Neural progenitor cell (in vitro differentiated cells): ENCODE measurements at regions not wholly inside any gene's neighbourhood (a gene's known extent, or its start where the extent isn't known, plus 50 kb on each side); places are given as distances from the start of the nearest gene placed in this dataset.

Experiments used
- CTCF ChIP-seq: fragments of 200-600 bp; sonication (generic); IDR thresholded peaks from 2 replicates; pipeline ENCODE4 v1.5.1; 2017; ENCODE audit warnings: antibody characterized with exemption, mild to moderate bottlenecking
- EZH2 ChIP-seq: fragments of 200-600 bp; sonication (generic); IDR thresholded peaks from 2 replicates; pipeline ENCODE4 v1.6.1; 2017; ENCODE audit warnings: antibody characterized with exemption, mild to moderate bottlenecking, moderate library complexity

DNA sequence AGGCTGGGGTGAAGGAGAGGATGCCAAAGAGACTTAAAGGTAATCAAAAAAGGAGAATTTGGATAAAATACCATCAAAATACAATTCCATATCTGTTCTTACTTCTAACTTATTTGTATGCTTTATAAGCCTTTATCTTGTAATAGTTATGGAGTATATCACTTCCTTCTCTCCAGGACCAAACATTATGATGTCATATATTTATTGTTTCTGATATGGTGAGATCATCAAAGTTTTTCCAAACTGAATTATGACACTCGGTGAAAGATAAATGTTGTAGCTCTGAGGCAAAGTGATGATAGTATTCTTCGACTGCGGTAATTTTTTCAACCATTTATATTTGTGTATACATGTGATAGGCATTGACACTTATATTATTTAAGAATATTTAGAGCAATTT, 619.3 kb upstream of the TECRL start:
- TF ChIP-seq CTCF (no peak), EZH2 (no peak)
